IgD-negative memory B cell (primary cell): ENCODE measurements at regions not wholly inside any gene's neighbourhood (a gene's known extent, or its start where the extent isn't known, plus 50 kb on each side); places are given as distances from the start of the nearest gene placed in this dataset.
"Not testable (repeated sequence)": the region's sequence is repeated elsewhere in the genome, so short reads cannot be mapped to it uniquely, and the experiment has no call there.

ENCODE experiments used
- H3K27ac Mint-ChIP-seq, 3 donors: one replicate each; pipeline ENCODE4 v1.8.0; 2020 to 2022; ENCODE audit warnings: mild to moderate bottlenecking in 3 of 3, mixed read lengths in 3 of 3, moderate library complexity in 1 of 3
- H3K27me3 Mint-ChIP-seq: one replicate; pipeline ENCODE4 v1.8.0; 2021; ENCODE audit warnings: mixed read lengths
- H3K36me3 Mint-ChIP-seq: one replicate; pipeline ENCODE4 v1.8.0; 2020; ENCODE audit warnings: mild to moderate bottlenecking, mixed read lengths
- H3K4me1 Mint-ChIP-seq, 3 donors: one replicate each; pipeline ENCODE4 v1.8.0; 2020 to 2022; ENCODE audit warnings: mixed read lengths in 3 of 3, mild to moderate bottlenecking in 1 of 3
- H3K4me3 Mint-ChIP-seq, 4 donors: one replicate each; pipeline ENCODE4 v1.8.0; 2020 to 2022; ENCODE audit warnings: mild to moderate bottlenecking in 4 of 4, mixed read lengths in 4 of 4, moderate library complexity in 3 of 4
- H3K9me3 Mint-ChIP-seq, 3 donors: one replicate each; pipeline ENCODE4 v1.8.0; 2020 to 2021; ENCODE audit warnings: mixed read lengths in 3 of 3, mild to moderate bottlenecking in 1 of 3

GRCh38 chr2:75862547-75862946 is 151.8 kb upstream of the GCFC2 start:
- H3K36me3 Mint-ChIP-seq = no peaks in the 10 kb centered on the region
- no peaks in the 10 kb centered on the region for H3K4me1 Mint-ChIP-seq
- peaks cover 3 to 5% (median 4%) of the 10 kb centered on the region in 3 donors for H3K9me3 Mint-ChIP-seq
- peaks cover 1% of the 10 kb centered on the region for H3K27me3 Mint-ChIP-seq
- no peak overlapping the region for H3K4me3 Mint-ChIP-seq
- no peak overlapping the region for H3K27ac Mint-ChIP-seq

GRCh38 chr2:75853436-75853835 is 142.7 kb upstream of the GCFC2 start:
- Mint-ChIP-seq H3K36me3 (no peaks in the 10 kb centered on the region), H3K27ac (no peak overlapping the region), H3K9me3 (peaks cover 4 to 25% (median 8%) of the 10 kb centered on the region in 3 donors), H3K4me1 (no peaks in the 10 kb centered on the region), H3K27me3 (no peaks in the 10 kb centered on the region), H3K4me3 (no peak overlapping the region)

GRCh38 chr2:75852639-75853038 is 141.9 kb upstream of the GCFC2 start:
- Mint-ChIP-seq H3K9me3 (peaks cover 4 to 23% (median 7%) of the 10 kb centered on the region in 3 donors), H3K4me3 (no peak overlapping the region), H3K4me1 (no peaks in the 10 kb centered on the region), H3K27ac (no peak overlapping the region), H3K36me3 (no peaks in the 10 kb centered on the region), H3K27me3 (no peaks in the 10 kb centered on the region)

- Mint-ChIP-seq H3K4me1 (no peaks in the 10 kb centered on the region), H3K27ac (no peak overlapping the region), H3K9me3 (no peaks in the 10 kb centered on the region), H3K27me3 (no peaks in the 10 kb centered on the region), H3K4me3 (no peak overlapping the region), H3K36me3 (peaks cover 2% of the 10 kb centered on the region)
Observed at GRCh38 chr2:75846683-75847190, 136.0 kb upstream of the GCFC2 start.

GRCh38 chr2:75844651-75845050 is 133.9 kb upstream of the GCFC2 start:
- Mint-ChIP-seq H3K4me1 (no peaks in the 10 kb centered on the region), H3K27me3 (no peaks in the 10 kb centered on the region), H3K9me3 (no peaks in the 10 kb centered on the region), H3K4me3 (no peak overlapping the region), H3K36me3 (peaks cover 2% of the 10 kb centered on the region), H3K27ac (no peak overlapping the region)

- H3K27me3 Mint-ChIP-seq, H3K4me1 Mint-ChIP-seq, H3K36me3 Mint-ChIP-seq, H3K4me3 Mint-ChIP-seq, H3K27ac Mint-ChIP-seq: not testable (repeated sequence)
- H3K9me3 Mint-ChIP-seq = peaks cover 1 to 10% (median 6%) of the 10 kb centered on the region in 3 donors
Observed at GRCh38 chr2:75834588-75834987, 123.9 kb upstream of the GCFC2 start.

- no peak overlapping the region for H3K4me3 Mint-ChIP-seq
- H3K36me3 Mint-ChIP-seq = no peaks in the 10 kb centered on the region
Observed at GRCh38 chr2:75833386-75833785, 122.7 kb upstream of the GCFC2 start.

GRCh38 chr2:75828826-75829225 is 118.1 kb upstream of the GCFC2 start:
- Mint-ChIP-seq H3K4me1 (no peaks in the 10 kb centered on the region), H3K27me3 (peaks cover 2% of the 10 kb centered on the region), H3K4me3 (no peak overlapping the region), H3K9me3 (peaks cover 0 to 6% (median 5%) of the 10 kb centered on the region in 3 donors), H3K27ac (no peak overlapping the region), H3K36me3 (no peaks in the 10 kb centered on the region)

More at GRCh38 chr2:75833386-75833785, 122.7 kb upstream of the GCFC2 start:
- peaks cover 0 to 2% (median 0%) of the 10 kb centered on the region in 3 donors for H3K4me1 Mint-ChIP-seq
- peaks cover 2% of the 10 kb centered on the region for H3K27me3 Mint-ChIP-seq
- H3K27ac Mint-ChIP-seq = no peak overlapping the region
- H3K9me3 Mint-ChIP-seq = peaks cover 1 to 10% (median 6%) of the 10 kb centered on the region in 3 donors

GRCh38 chr2:75823515-75823914 is 112.8 kb upstream of the GCFC2 start:
- not testable (repeated sequence) for H3K4me3 Mint-ChIP-seq, H3K27me3 Mint-ChIP-seq, H3K36me3 Mint-ChIP-seq, H3K27ac Mint-ChIP-seq, H3K4me1 Mint-ChIP-seq, H3K9me3 Mint-ChIP-seq

- Mint-ChIP-seq H3K4me1 (no peaks in the 10 kb centered on the region), H3K27me3 (peaks cover 5% of the 10 kb centered on the region), H3K4me3 (peak overlapping the region in 1 of 4 donors; percentile 39), H3K9me3 (peaks cover 0 to 12% (median 6%) of the 10 kb centered on the region in 3 donors), H3K36me3 (no peaks in the 10 kb centered on the region), H3K27ac (no peak overlapping the region)
Observed at GRCh38 chr2:75822336-75822735, 111.6 kb upstream of the GCFC2 start.

- Mint-ChIP-seq H3K27me3 (peaks cover 7% of the 10 kb centered on the region), H3K9me3 (peaks cover 0 to 11% (median 5%) of the 10 kb centered on the region in 3 donors), H3K4me1 (no peaks in the 10 kb centered on the region), H3K27ac (no peak overlapping the region), H3K4me3 (no peak overlapping the region), H3K36me3 (no peaks in the 10 kb centered on the region)
Observed at GRCh38 chr2:75820693-75821092, 110.0 kb upstream of the GCFC2 start.

- H3K36me3 Mint-ChIP-seq = no peaks in the 10 kb centered on the region
- H3K27ac Mint-ChIP-seq = no peak overlapping the region
- peak overlapping the region in 1 of 4 donors; percentile 9 for H3K4me3 Mint-ChIP-seq
- H3K4me1 Mint-ChIP-seq = no peaks in the 10 kb centered on the region
- no peaks in the 10 kb centered on the region for H3K27me3 Mint-ChIP-seq
- peaks cover 0 to 2% (median 1%) of the 10 kb centered on the region in 3 donors for H3K9me3 Mint-ChIP-seq
Observed at GRCh38 chr2:75810611-75811330, 100.1 kb upstream of the GCFC2 start.

GRCh38 chr2:75808793-75809535 is 98.2 kb upstream of the GCFC2 start:
- peaks cover 0 to 2% (median 1%) of the 10 kb centered on the region in 3 donors for H3K9me3 Mint-ChIP-seq
- no peak overlapping the region for H3K4me3 Mint-ChIP-seq
- no peaks in the 10 kb centered on the region for H3K36me3 Mint-ChIP-seq
- no peak overlapping the region for H3K27ac Mint-ChIP-seq
- no peaks in the 10 kb centered on the region for H3K4me1 Mint-ChIP-seq
- H3K27me3 Mint-ChIP-seq = no peaks in the 10 kb centered on the region

- Mint-ChIP-seq H3K9me3 (no peaks in the 10 kb centered on the region), H3K27ac (peak overlapping the region in 1 of 3 donors; percentile 28), H3K27me3 (no peaks in the 10 kb centered on the region), H3K4me1 (no peaks in the 10 kb centered on the region), H3K36me3 (no peaks in the 10 kb centered on the region), H3K4me3 (no peak overlapping the region)
Observed at GRCh38 chr2:75807992-75808391, 97.3 kb upstream of the GCFC2 start.

- no peaks in the 10 kb centered on the region for H3K36me3 Mint-ChIP-seq
- H3K27me3 Mint-ChIP-seq = no peaks in the 10 kb centered on the region
- H3K4me3 Mint-ChIP-seq = no peak overlapping the region
- no peaks in the 10 kb centered on the region for H3K4me1 Mint-ChIP-seq
- no peaks in the 10 kb centered on the region for H3K9me3 Mint-ChIP-seq
- no peak overlapping the region for H3K27ac Mint-ChIP-seq
Observed at GRCh38 chr2:75801234-75801982, 90.7 kb upstream of the GCFC2 start.
